Type B pancreatic cell (in vitro differentiated cells): ENCODE measurements at regions not wholly inside any gene's neighbourhood (a gene's known extent, or its start where the extent isn't known, plus 50 kb on each side); places are given as distances from the start of the nearest gene placed in this dataset.

Experiments used
- DNase-seq: peaks from one replicate; pipeline ENCODE4 v3.0.0; 2021; ENCODE audit warnings: mixed read lengths; ENCODE audit not compliant: unreplicated experiment; ENCODE audit errors: extremely low spot score
- H3K27ac Mint-ChIP-seq: 2 replicates; pipeline ENCODE4 v1.8.0; 2021; ENCODE audit warnings: mild to moderate bottlenecking, mixed read lengths
- H3K27me3 Mint-ChIP-seq: 2 replicates; pipeline ENCODE4 v1.8.0; 2021; ENCODE audit warnings: mixed read lengths
- H3K36me3 Mint-ChIP-seq: 2 replicates; pipeline ENCODE4 v1.8.0; 2021; ENCODE audit warnings: mixed read lengths
- H3K4me1 Mint-ChIP-seq: one replicate; pipeline ENCODE4 v1.8.0; 2021; ENCODE audit warnings: mixed read lengths; ENCODE audit not compliant: unreplicated experiment
- H3K4me3 Mint-ChIP-seq: 2 replicates; pipeline ENCODE4 v1.8.0; 2021; ENCODE audit warnings: mild to moderate bottlenecking, mixed read lengths
- H3K9me3 Mint-ChIP-seq: 2 replicates; pipeline ENCODE4 v1.8.0; 2021; ENCODE audit warnings: mixed read lengths
- CTCF ChIP-seq: fragments of 200-600 bp; sonication (generic); conservative IDR thresholded peaks from 2 replicates; pipeline ENCODE4 v1.5.0; 2021; ENCODE audit warnings: antibody characterized with exemption, mild to moderate bottlenecking

DNA sequence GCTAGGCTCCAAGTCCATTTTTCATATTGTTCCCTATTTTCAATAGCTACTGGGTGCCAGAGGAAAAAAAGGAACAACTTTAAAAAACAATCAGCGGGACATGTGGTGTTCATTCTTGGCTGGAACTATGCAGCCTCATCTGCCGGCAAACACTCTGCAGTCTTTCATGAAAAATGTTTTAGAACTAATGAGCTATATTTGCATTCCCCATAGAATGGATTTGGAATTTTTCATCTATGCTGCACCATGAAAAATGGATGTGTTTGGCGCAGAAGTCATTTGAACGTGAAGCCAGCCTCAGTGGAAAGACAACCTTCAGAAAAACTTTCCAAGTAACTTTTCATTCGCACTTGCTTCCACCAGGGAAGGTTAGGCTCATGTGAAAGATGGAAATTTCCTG is 270.5 kb downstream of the SKAP2 start:
- Mint-ChIP-seq H3K27me3 (peaks cover 36% of the 10 kb centered on the region), H3K4me1 (peaks cover 10% of the 10 kb centered on the region), H3K9me3 (no peaks in the 10 kb centered on the region), H3K36me3 (no peaks in the 10 kb centered on the region), H3K4me3 (no peak overlapping the region), H3K27ac (no peak overlapping the region)
- no peak for DNase-seq
- no peak for TF ChIP-seq CTCF

DNA sequence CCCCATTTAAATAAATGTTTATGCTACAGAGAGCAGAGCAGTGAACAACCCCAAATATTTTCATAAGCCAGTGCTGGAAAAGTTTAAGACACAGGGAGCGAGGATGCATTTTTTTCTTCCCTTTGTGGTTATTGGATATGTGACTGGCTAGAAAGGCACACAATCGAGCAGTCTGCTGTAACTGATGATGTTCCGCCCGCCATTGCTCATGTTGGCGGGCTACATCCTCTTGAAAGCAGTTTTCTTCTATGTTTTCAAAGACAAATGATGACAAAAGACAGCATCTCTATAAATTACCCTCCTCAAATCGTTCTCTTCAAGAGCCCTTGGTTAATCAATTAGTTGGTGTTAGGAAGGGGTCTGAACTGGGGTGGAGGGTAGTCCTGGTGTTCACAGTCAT is 269.8 kb downstream of the SKAP2 start:
- no peak overlapping the region for H3K4me3 Mint-ChIP-seq
- no peaks in the 10 kb centered on the region for H3K36me3 Mint-ChIP-seq

GRCh38 chr7:26598867-26599266 is 265.5 kb downstream of the SKAP2 start:
- TF ChIP-seq CTCF: no peak
- no peak for DNase-seq
- H3K36me3 Mint-ChIP-seq: no peaks in the 10 kb centered on the region
- H3K27ac Mint-ChIP-seq: no peak overlapping the region
- no peaks in the 10 kb centered on the region for H3K9me3 Mint-ChIP-seq
- H3K27me3 Mint-ChIP-seq: peaks cover 16% of the 10 kb centered on the region
- no peak overlapping the region for H3K4me3 Mint-ChIP-seq
- H3K4me1 Mint-ChIP-seq: peaks cover 5% of the 10 kb centered on the region

More for the DNA sequence above, 269.8 kb downstream of the SKAP2 start:
- no peak overlapping the region for H3K27ac Mint-ChIP-seq
- H3K4me1 Mint-ChIP-seq: peaks cover 10% of the 10 kb centered on the region
- DNase-seq: no peak
- no peaks in the 10 kb centered on the region for H3K9me3 Mint-ChIP-seq
- H3K27me3 Mint-ChIP-seq: peaks cover 36% of the 10 kb centered on the region
- no peak for TF ChIP-seq CTCF

DNA sequence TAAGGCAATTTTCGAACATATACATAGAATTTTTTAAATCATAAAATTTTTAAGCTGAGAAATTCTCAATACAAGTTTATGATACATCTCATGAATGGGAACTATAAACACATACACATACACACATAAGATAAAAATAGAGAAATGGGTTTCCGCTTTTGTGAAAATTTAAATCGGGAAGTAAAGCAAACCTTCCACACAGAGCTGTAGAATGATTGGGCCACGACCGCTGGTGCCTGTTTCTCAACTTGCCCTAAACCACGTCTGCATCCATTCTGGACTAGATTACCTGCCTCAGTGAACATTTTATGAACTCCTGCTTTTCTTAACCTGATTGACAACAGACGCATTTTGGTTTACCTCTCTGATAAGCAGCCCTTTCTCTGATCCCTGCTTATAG is 264.4 kb downstream of the SKAP2 start:
- no peaks in the 10 kb centered on the region for H3K4me1 Mint-ChIP-seq
- DNase-seq: no peak
- H3K4me3 Mint-ChIP-seq: no peak overlapping the region
- TF ChIP-seq CTCF: no peak
- H3K27me3 Mint-ChIP-seq: peaks cover 11% of the 10 kb centered on the region
- no peaks in the 10 kb centered on the region for H3K9me3 Mint-ChIP-seq
- no peaks in the 10 kb centered on the region for H3K36me3 Mint-ChIP-seq
- H3K27ac Mint-ChIP-seq: no peak overlapping the region

- Mint-ChIP-seq H3K27ac (no peak overlapping the region), H3K4me1 (no peaks in the 10 kb centered on the region), H3K27me3 (peaks cover 11% of the 10 kb centered on the region), H3K4me3 (no peak overlapping the region), H3K9me3 (no peaks in the 10 kb centered on the region), H3K36me3 (no peaks in the 10 kb centered on the region)
- DNase-seq: no peak
- TF ChIP-seq CTCF: no peak
Measured at GRCh38 chr7:26600411-26600810, 264.0 kb downstream of the SKAP2 start.

- Mint-ChIP-seq H3K4me1 (no peaks in the 10 kb centered on the region), H3K27me3 (peaks cover 13% of the 10 kb centered on the region), H3K4me3 (no peak overlapping the region), H3K36me3 (no peaks in the 10 kb centered on the region), H3K27ac (no peak overlapping the region), H3K9me3 (no peaks in the 10 kb centered on the region)
- no peak for TF ChIP-seq CTCF
- DNase-seq: no peak
Measured at GRCh38 chr7:26603631-26604030, 260.8 kb downstream of the SKAP2 start.
